Activated T-helper 17 cell treated with anti-CD3 and anti-CD28 coated beads, Interleukin-2, amount 50 U/mL, for 72 hours (primary cell): ENCODE measurements at regions not wholly inside any gene's neighbourhood (a gene's known extent, or its start where the extent isn't known, plus 50 kb on each side); places are given as distances from the start of the nearest gene placed in this dataset.

Source experiments
- ATAC-seq: fragments of 150-1000 bp; cut with Tn5 transposase; replicated peaks from 2 replicates; pipeline ENCODE4 v1.10.0; 2021; ENCODE audit warnings: mild to moderate bottlenecking, moderate library complexity
- H3K27ac Mint-ChIP-seq: one replicate; pipeline ENCODE4 v1.8.0; 2022; ENCODE audit warnings: mixed read lengths
- H3K27me3 Mint-ChIP-seq: one replicate; pipeline ENCODE4 v1.8.0; 2022; ENCODE audit warnings: mixed read lengths
- H3K36me3 Mint-ChIP-seq: one replicate; pipeline ENCODE4 v1.8.0; 2022; ENCODE audit warnings: low read depth, mild to moderate bottlenecking, mixed read lengths
- H3K4me1 Mint-ChIP-seq: one replicate; pipeline ENCODE4 v1.8.0; 2022; ENCODE audit warnings: mixed read lengths
- H3K4me3 Mint-ChIP-seq: one replicate; pipeline ENCODE4 v1.8.0; 2022; ENCODE audit warnings: mild to moderate bottlenecking, mixed read lengths
- H3K9me3 Mint-ChIP-seq: one replicate; pipeline ENCODE4 v1.8.0; 2022; ENCODE audit warnings: mixed read lengths

GRCh38 chr9:80649496-80649895 lies 1039.9 kb downstream of the TLE1 start:
- H3K36me3 Mint-ChIP-seq, result no peaks in the 10 kb centered on the region
- no peaks in the 10 kb centered on the region for H3K27me3 Mint-ChIP-seq
- H3K27ac Mint-ChIP-seq, result no peak overlapping the region
- peaks cover 16% of the 10 kb centered on the region for H3K9me3 Mint-ChIP-seq
- no peaks in the 10 kb centered on the region for H3K4me1 Mint-ChIP-seq
- no peak for ATAC-seq
- H3K4me3 Mint-ChIP-seq, result no peak overlapping the region

- no peak overlapping the region for H3K4me3 Mint-ChIP-seq
- H3K27ac Mint-ChIP-seq, result no peak overlapping the region
Observed at GRCh38 chr9:80649001-80649420, 1040.3 kb downstream of the TLE1 start.

GRCh38 chr9:80648336-80648735 lies 1041.0 kb downstream of the TLE1 start:
- H3K4me3 Mint-ChIP-seq, result no peak overlapping the region
- no peak for ATAC-seq

More at GRCh38 chr9:80649001-80649420, 1040.3 kb downstream of the TLE1 start:
- Mint-ChIP-seq H3K27me3 (no peaks in the 10 kb centered on the region), H3K9me3 (peaks cover 18% of the 10 kb centered on the region), H3K4me1 (no peaks in the 10 kb centered on the region), H3K36me3 (no peaks in the 10 kb centered on the region)
- ATAC-seq, result no peak

GRCh38 chr9:80646211-80646610 lies 1043.1 kb downstream of the TLE1 start:
- H3K27me3 Mint-ChIP-seq, result no peaks in the 10 kb centered on the region
- H3K9me3 Mint-ChIP-seq, result peaks cover 13% of the 10 kb centered on the region
- no peaks in the 10 kb centered on the region for H3K4me1 Mint-ChIP-seq
- H3K27ac Mint-ChIP-seq, result no peak overlapping the region
- H3K36me3 Mint-ChIP-seq, result no peaks in the 10 kb centered on the region
- ATAC-seq, result no peak
- no peak overlapping the region for H3K4me3 Mint-ChIP-seq

More at GRCh38 chr9:80648336-80648735, 1041.0 kb downstream of the TLE1 start:
- H3K27ac Mint-ChIP-seq, result no peak overlapping the region
- peaks cover 18% of the 10 kb centered on the region for H3K9me3 Mint-ChIP-seq
- no peaks in the 10 kb centered on the region for H3K27me3 Mint-ChIP-seq
- no peaks in the 10 kb centered on the region for H3K4me1 Mint-ChIP-seq
- no peaks in the 10 kb centered on the region for H3K36me3 Mint-ChIP-seq

- peaks cover 9% of the 10 kb centered on the region for H3K9me3 Mint-ChIP-seq
- no peaks in the 10 kb centered on the region for H3K4me1 Mint-ChIP-seq
- H3K4me3 Mint-ChIP-seq, result no peak overlapping the region
- no peaks in the 10 kb centered on the region for H3K27me3 Mint-ChIP-seq
- no peak overlapping the region for H3K27ac Mint-ChIP-seq
- H3K36me3 Mint-ChIP-seq, result no peaks in the 10 kb centered on the region
- ATAC-seq, result no peak
Observed at GRCh38 chr9:80644044-80644443, 1045.3 kb downstream of the TLE1 start.

- Mint-ChIP-seq H3K36me3 (no peaks in the 10 kb centered on the region), H3K27ac (no peak overlapping the region), H3K27me3 (no peaks in the 10 kb centered on the region), H3K4me3 (no peak overlapping the region), H3K9me3 (peaks cover 21% of the 10 kb centered on the region), H3K4me1 (no peaks in the 10 kb centered on the region)
- no peak for ATAC-seq
Observed at GRCh38 chr9:80635065-80635464, 1054.3 kb downstream of the TLE1 start.

GRCh38 chr9:80632041-80632440 lies 1057.3 kb downstream of the TLE1 start:
- Mint-ChIP-seq H3K27ac (no peak overlapping the region), H3K27me3 (no peaks in the 10 kb centered on the region), H3K36me3 (no peaks in the 10 kb centered on the region), H3K9me3 (peaks cover 21% of the 10 kb centered on the region), H3K4me1 (no peaks in the 10 kb centered on the region), H3K4me3 (no peak overlapping the region)
- no peak for ATAC-seq

GRCh38 chr9:80622508-80622907 lies 1050.7 kb downstream of the TLE4 start:
- H3K4me1 Mint-ChIP-seq, result no peaks in the 10 kb centered on the region
- no peak overlapping the region for H3K4me3 Mint-ChIP-seq
- H3K9me3 Mint-ChIP-seq, result peaks cover 20% of the 10 kb centered on the region
- H3K27me3 Mint-ChIP-seq, result no peaks in the 10 kb centered on the region
- no peaks in the 10 kb centered on the region for H3K36me3 Mint-ChIP-seq
- ATAC-seq, result no peak
- no peak overlapping the region for H3K27ac Mint-ChIP-seq

- no peak overlapping the region for H3K4me3 Mint-ChIP-seq
- H3K27me3 Mint-ChIP-seq, result no peaks in the 10 kb centered on the region
- no peak for ATAC-seq
- H3K4me1 Mint-ChIP-seq, result no peaks in the 10 kb centered on the region
- H3K36me3 Mint-ChIP-seq, result no peaks in the 10 kb centered on the region
- H3K9me3 Mint-ChIP-seq, result peaks cover 18% of the 10 kb centered on the region
- H3K27ac Mint-ChIP-seq, result no peak overlapping the region
Observed at GRCh38 chr9:80619356-80619755, 1047.6 kb downstream of the TLE4 start.

- Mint-ChIP-seq H3K9me3 (peaks cover 13% of the 10 kb centered on the region), H3K4me1 (no peaks in the 10 kb centered on the region), H3K27me3 (no peaks in the 10 kb centered on the region), H3K36me3 (no peaks in the 10 kb centered on the region), H3K27ac (no peak overlapping the region), H3K4me3 (no peak overlapping the region)
- ATAC-seq, result no peak
Observed at GRCh38 chr9:80615964-80616363, 1044.2 kb downstream of the TLE4 start.

- no peaks in the 10 kb centered on the region for H3K36me3 Mint-ChIP-seq
- no peak for ATAC-seq
- H3K27ac Mint-ChIP-seq, result no peak overlapping the region
- no peaks in the 10 kb centered on the region for H3K9me3 Mint-ChIP-seq
- no peak overlapping the region for H3K4me3 Mint-ChIP-seq
- no peaks in the 10 kb centered on the region for H3K27me3 Mint-ChIP-seq
- no peaks in the 10 kb centered on the region for H3K4me1 Mint-ChIP-seq
Observed at GRCh38 chr9:80605793-80606192, 1034.0 kb downstream of the TLE4 start.

GRCh38 chr9:80605129-80605528 lies 1033.4 kb downstream of the TLE4 start:
- Mint-ChIP-seq H3K4me1 (no peaks in the 10 kb centered on the region), H3K9me3 (peaks cover 2% of the 10 kb centered on the region), H3K4me3 (no peak overlapping the region), H3K36me3 (no peaks in the 10 kb centered on the region), H3K27ac (no peak overlapping the region), H3K27me3 (no peaks in the 10 kb centered on the region)
- no peak for ATAC-seq

- peaks cover 13% of the 10 kb centered on the region for H3K9me3 Mint-ChIP-seq
- no peaks in the 10 kb centered on the region for H3K27me3 Mint-ChIP-seq
- ATAC-seq, result no peak
- no peak overlapping the region for H3K4me3 Mint-ChIP-seq
- H3K36me3 Mint-ChIP-seq, result no peaks in the 10 kb centered on the region
- no peak overlapping the region for H3K27ac Mint-ChIP-seq
- no peaks in the 10 kb centered on the region for H3K4me1 Mint-ChIP-seq
Observed at GRCh38 chr9:80602291-80602690, 1030.5 kb downstream of the TLE4 start.

GRCh38 chr9:80596579-80596978 lies 1024.8 kb downstream of the TLE4 start:
- Mint-ChIP-seq H3K27me3 (no peaks in the 10 kb centered on the region), H3K9me3 (peaks cover 18% of the 10 kb centered on the region), H3K27ac (no peak overlapping the region), H3K36me3 (no peaks in the 10 kb centered on the region), H3K4me1 (no peaks in the 10 kb centered on the region), H3K4me3 (no peak overlapping the region)
- no peak for ATAC-seq

GRCh38 chr9:80595192-80595591 lies 1023.4 kb downstream of the TLE4 start:
- Mint-ChIP-seq H3K4me1 (no peaks in the 10 kb centered on the region), H3K9me3 (peaks cover 20% of the 10 kb centered on the region), H3K36me3 (no peaks in the 10 kb centered on the region), H3K27ac (no peak overlapping the region), H3K4me3 (no peak overlapping the region), H3K27me3 (no peaks in the 10 kb centered on the region)
- ATAC-seq, result no peak

GRCh38 chr9:80592413-80592812 lies 1020.6 kb downstream of the TLE4 start:
- Mint-ChIP-seq H3K36me3 (no peaks in the 10 kb centered on the region), H3K4me3 (no peak overlapping the region), H3K9me3 (peaks cover 9% of the 10 kb centered on the region), H3K27me3 (no peaks in the 10 kb centered on the region), H3K4me1 (no peaks in the 10 kb centered on the region), H3K27ac (no peak overlapping the region)
- no peak for ATAC-seq
